ENCODE measurements at regions not wholly inside any gene's neighbourhood (a gene's known extent, or its start where the extent isn't known, plus 50 kb on each side); places are given as distances from the start of the nearest gene placed in this dataset.

DNA sequence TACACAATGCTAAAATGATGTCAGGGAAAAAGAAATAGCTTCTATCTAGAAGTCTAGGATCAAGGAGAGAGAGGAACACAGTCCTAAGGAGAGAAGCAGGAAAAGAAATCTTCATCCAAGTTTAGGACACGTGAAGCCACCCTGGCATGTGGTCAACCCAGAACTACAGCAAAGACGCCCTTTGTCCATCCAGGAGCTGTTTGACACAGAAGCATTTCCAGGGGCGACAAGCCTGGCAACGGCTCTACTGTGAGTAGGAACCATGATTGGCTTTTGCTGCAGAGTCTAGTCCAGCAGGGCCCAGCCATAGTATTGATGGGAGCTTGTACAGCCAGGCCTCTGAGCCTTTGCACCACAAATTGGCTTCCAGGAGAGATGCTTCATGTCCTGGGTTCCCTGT lies 185.4 kb upstream of the RPL38 start:
- Histone ChIP-seq H3K27ac (ENCODE audit: low read length) (no peak overlapping the region), H3K36me3 (replicated peaks; ENCODE audit: low read depth, low read length) (no peaks in the 10 kb centered on the region), H3K9ac (ENCODE audit: low read length) (no peak overlapping the region), H3K27me3 (ENCODE audit: low read depth, low read length) (peaks cover 36% of the 10 kb centered on the region), H3K4me1 (ENCODE audit: low read length) (no peaks in the 10 kb centered on the region), H4K20me1 (ENCODE audit: insufficient read depth, low read length) (no peaks in the 10 kb centered on the region), H3K4me2 (ENCODE audit: low read length) (no peak overlapping the region), H3K79me2 (ENCODE audit: low read length) (no peaks in the 10 kb centered on the region), H3K9me3 (ENCODE audit: insufficient read depth, low read length) (no peaks in the 10 kb centered on the region), H3K4me3 (ENCODE audit: low read length) (no peak overlapping the region), H2AFZ (ENCODE audit: low read depth, low read length) (no peak overlapping the region)
- TF ChIP-seq EZH2phosphoT487 (IDR thresholded peaks at IDR 0.05; ENCODE audit: low read depth), result no peak
- TF ChIP-seq, protein P1, sequence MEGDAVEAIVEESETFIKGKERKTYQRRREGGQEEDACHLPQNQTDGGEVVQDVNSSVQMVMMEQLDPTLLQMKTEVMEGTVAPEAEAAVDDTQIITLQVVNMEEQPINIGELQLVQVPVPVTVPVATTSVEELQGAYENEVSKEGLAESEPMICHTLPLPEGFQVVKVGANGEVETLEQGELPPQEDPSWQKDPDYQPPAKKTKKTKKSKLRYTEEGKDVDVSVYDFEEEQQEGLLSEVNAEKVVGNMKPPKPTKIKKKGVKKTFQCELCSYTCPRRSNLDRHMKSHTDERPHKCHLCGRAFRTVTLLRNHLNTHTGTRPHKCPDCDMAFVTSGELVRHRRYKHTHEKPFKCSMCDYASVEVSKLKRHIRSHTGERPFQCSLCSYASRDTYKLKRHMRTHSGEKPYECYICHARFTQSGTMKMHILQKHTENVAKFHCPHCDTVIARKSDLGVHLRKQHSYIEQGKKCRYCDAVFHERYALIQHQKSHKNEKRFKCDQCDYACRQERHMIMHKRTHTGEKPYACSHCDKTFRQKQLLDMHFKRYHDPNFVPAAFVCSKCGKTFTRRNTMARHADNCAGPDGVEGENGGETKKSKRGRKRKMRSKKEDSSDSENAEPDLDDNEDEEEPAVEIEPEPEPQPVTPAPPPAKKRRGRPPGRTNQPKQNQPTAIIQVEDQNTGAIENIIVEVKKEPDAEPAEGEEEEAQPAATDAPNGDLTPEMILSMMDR (IDR thresholded peaks at IDR 0.05; ENCODE audit: low read depth, low read length), result no peak

DNA sequence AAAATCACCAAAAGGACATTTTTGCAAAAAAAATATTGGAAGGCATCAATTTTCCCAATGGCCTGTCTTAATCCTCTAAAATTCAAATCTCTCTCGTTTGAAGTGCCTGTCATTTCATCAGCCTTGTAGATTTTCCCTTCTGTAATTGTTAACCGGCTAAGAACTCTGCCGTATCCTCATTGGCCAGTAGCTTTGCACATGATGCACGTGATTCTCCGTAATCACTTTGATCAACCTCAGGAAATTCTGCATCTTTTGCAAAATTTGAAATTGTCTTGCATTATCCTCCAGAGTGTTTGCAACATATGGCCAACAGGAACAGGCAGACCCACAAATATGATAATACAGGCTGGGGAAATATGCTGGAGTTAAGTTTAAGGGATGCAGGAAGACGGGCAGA lies 184.2 kb upstream of the RPL38 start:
- H3K9me3 ChIP-seq (ENCODE audit: insufficient read depth, low read length), result no peaks in the 10 kb centered on the region
- no peaks in the 10 kb centered on the region for H4K20me1 ChIP-seq (ENCODE audit: insufficient read depth, low read length)
- H3K27ac ChIP-seq (ENCODE audit: low read length), result no peak overlapping the region
- H3K4me2 ChIP-seq (ENCODE audit: low read length), result no peak overlapping the region
- H3K4me3 ChIP-seq (ENCODE audit: low read length), result no peak overlapping the region
- peaks cover 25% of the 10 kb centered on the region for H3K27me3 ChIP-seq (ENCODE audit: low read depth, low read length)
- no peak for TF ChIP-seq EZH2phosphoT487 (IDR thresholded peaks at IDR 0.05; ENCODE audit: low read depth)
- TF ChIP-seq, protein P1 (IDR thresholded peaks at IDR 0.05; ENCODE audit: low read depth, low read length), result no peak
- no peak overlapping the region for H2AFZ ChIP-seq (ENCODE audit: low read depth, low read length)
- no peaks in the 10 kb centered on the region for H3K79me2 ChIP-seq (ENCODE audit: low read length)
- no peaks in the 10 kb centered on the region for H3K4me1 ChIP-seq (ENCODE audit: low read length)
- H3K9ac ChIP-seq (ENCODE audit: low read length), result no peak overlapping the region
- no peaks in the 10 kb centered on the region for H3K36me3 ChIP-seq (replicated peaks; ENCODE audit: low read depth, low read length)

- no peaks in the 10 kb centered on the region for H3K9me3 ChIP-seq (ENCODE audit: insufficient read depth, low read length)
- no peak for TF ChIP-seq EZH2phosphoT487 (IDR thresholded peaks at IDR 0.05; ENCODE audit: low read depth)
- TF ChIP-seq, protein P1 (IDR thresholded peaks at IDR 0.05; ENCODE audit: low read depth, low read length), result no peak
- no peak overlapping the region for H3K9ac ChIP-seq (ENCODE audit: low read length)
- no peaks in the 10 kb centered on the region for H4K20me1 ChIP-seq (ENCODE audit: insufficient read depth, low read length)
- H3K79me2 ChIP-seq (ENCODE audit: low read length), result no peaks in the 10 kb centered on the region
- no peaks in the 10 kb centered on the region for H3K4me1 ChIP-seq (ENCODE audit: low read length)
- H3K36me3 ChIP-seq (replicated peaks; ENCODE audit: low read depth, low read length), result no peaks in the 10 kb centered on the region
- H2AFZ ChIP-seq (ENCODE audit: low read depth, low read length), result no peak overlapping the region
- H3K27ac ChIP-seq (ENCODE audit: low read length), result no peak overlapping the region
- H3K4me2 ChIP-seq (ENCODE audit: low read length), result no peak overlapping the region
- peaks cover 21% of the 10 kb centered on the region for H3K27me3 ChIP-seq (ENCODE audit: low read depth, low read length)
- H3K4me3 ChIP-seq (ENCODE audit: low read length), result no peak overlapping the region
Measured at GRCh38 chr17:74019860-74020259, 183.6 kb upstream of the RPL38 start.

- Histone ChIP-seq H3K4me3 (ENCODE audit: low read length) (no peak overlapping the region), H3K9me3 (ENCODE audit: insufficient read depth, low read length) (no peaks in the 10 kb centered on the region), H3K27me3 (ENCODE audit: low read depth, low read length) (peaks cover 15% of the 10 kb centered on the region), H3K4me2 (ENCODE audit: low read length) (no peak overlapping the region), H4K20me1 (ENCODE audit: insufficient read depth, low read length) (no peaks in the 10 kb centered on the region), H3K79me2 (ENCODE audit: low read length) (no peaks in the 10 kb centered on the region), H3K36me3 (replicated peaks; ENCODE audit: low read depth, low read length) (no peaks in the 10 kb centered on the region), H3K27ac (ENCODE audit: low read length) (no peak overlapping the region), H3K4me1 (ENCODE audit: low read length) (no peaks in the 10 kb centered on the region), H2AFZ (ENCODE audit: low read depth, low read length) (no peak overlapping the region), H3K9ac (ENCODE audit: low read length) (no peak overlapping the region)
- TF ChIP-seq, protein P1 (IDR thresholded peaks at IDR 0.05; ENCODE audit: low read depth, low read length), result no peak
- TF ChIP-seq EZH2phosphoT487 (IDR thresholded peaks at IDR 0.05; ENCODE audit: low read depth), result no peak
Measured at GRCh38 chr17:74020522-74020921, 183.0 kb upstream of the RPL38 start.

All from OCI-LY3 (cell line).